HG03442 (cell line): ENCODE measurements at regions not wholly inside any gene's neighbourhood (a gene's known extent, or its start where the extent isn't known, plus 50 kb on each side); places are given as distances from the start of the nearest gene placed in this dataset.

ENCODE experiments used
- ATAC-seq: cut with Tn5 transposase; IDR thresholded peaks from one replicate; pipeline ENCODE4 v1.9.1; 2021; ENCODE audit warnings: mild to moderate bottlenecking, moderate library complexity; ENCODE audit not compliant: unreplicated experiment

DNA sequence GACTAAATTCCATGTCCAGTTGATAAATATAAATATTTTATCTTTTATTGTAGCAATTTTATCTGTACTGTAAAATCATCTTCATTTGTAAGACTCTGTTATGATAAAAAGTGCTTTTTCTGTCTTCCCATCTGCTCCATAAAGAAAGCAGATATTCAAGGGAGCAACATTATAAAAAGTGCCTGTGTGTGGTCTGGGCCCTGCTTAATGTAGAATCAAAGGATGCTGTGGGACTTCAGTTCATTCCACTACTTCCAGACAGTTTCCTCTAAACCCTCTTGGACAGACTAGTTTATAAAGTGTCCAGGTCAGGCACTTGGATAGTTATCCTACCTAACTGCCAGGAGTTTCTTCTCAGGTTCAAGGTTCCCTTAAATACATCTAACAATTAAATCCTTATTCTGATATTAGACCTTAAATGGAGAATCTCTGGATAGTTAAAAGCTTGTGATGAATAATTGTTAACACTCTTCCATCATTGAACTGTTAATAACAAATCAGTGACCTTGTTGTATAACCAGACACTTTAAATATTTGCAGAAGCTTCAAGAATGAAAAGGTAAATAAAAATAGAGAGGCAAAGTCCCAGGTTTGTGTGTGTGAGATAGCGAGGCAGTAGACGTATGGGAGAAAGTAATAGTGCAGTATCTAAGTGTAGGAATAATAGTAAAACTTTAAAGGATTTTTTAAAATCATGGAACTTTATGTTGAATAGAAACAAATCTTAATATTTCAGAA, 237.5 kb upstream of the CTSO start:
- no peak for ATAC-seq

DNA sequence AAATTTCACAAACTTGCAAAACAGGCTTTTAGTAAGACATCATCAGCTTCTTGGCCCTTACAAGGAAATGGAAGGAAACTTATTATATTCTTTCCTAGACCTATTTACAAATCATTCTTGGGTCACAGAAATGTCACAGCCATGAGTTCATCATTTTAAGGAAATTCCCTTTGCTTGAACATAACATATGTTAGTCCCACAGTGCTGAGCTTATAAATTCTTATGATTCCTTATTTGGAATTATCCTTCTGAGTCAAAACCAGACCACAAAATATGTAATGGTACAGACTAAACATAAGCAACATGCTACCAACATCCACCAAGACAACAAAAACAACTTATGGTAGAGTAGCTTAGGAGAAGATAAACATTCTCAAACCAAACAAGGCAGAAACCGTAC, 236.9 kb upstream of the CTSO start:
- ATAC-seq = peak; percentile 36

DNA sequence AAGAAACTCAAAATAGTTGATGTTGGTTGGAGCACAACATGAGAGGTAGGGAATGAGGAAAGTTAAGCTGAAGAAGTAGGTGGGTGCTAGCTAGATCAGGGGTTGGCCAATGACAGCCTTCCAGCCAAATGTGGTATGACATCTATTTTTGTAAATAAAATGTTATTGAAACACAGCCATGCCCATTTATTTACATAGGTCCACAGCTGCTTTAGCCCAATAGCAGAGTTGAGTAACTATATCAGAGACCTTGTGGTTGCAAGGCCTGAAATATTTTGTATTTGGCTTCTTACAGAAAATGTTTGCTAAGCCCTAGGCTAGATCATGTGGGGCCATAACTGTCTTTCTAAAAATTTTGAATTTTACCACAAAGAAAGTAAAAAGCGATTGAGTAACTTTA, 234.9 kb upstream of the CTSO start:
- no peak for ATAC-seq

DNA sequence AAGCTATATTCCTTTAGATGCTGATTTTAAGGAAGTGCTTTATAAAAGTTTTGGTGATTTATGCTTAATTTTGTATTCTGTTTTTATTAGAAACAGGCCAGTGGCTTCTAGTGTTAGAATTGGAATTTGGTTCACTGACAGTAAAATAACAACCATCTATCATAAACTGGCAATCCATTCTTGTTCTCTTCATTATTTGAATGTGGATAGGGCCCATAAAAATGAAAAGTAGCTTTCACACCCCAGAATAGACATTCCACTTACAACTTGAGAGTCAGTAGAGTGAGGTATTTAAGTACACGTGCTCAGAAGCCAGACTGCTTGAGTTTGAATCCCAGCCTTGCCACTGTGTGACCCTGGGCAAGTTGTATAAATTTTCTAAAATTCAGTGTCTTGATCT, 232.4 kb upstream of the CTSO start:
- ATAC-seq = no peak

DNA sequence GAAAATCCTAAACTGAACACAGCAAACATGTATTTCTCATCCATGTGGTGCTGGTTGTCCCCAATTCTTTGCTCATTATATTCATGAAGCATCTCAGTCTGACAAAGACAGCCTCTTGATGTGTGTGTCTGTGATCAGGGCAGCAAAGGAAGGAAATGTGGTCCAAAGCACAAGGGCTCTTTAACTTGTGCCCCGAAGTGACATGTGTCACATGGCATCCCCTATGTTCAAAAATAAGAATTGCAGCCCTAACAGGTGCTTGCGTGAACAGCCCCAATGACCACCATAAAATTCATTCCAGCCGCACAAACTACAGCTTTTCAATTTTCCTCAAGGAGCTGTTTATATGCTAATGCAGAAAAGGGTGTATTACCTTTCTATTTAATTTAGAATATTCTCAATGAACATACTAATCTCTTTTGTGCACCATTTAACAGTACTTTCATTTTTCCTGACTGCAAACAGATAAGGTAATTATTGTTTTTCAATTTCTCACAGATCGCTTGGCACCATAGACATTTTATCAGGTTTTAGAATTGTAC, 231.9 kb upstream of the CTSO start:
- ATAC-seq = no peak

DNA sequence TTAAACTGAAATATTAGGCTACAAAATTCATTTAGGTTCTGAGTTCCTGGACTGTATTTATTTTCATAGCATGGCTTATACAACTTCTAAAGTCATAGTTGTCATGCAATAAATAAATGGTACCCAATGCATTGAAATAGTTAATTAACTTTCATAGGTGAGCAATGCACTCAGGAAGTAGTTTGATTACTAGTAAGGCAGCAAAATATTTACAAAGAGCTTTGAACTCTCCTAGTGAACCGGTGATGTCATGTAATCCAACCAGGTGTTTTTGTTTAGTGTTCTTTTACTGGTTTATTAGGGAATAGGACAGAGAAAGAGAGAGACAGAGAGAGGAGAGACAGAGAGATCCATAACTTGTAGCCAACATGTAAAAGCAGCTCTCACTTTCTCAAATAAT, 228.6 kb upstream of the CTSO start:
- ATAC-seq = no peak

DNA sequence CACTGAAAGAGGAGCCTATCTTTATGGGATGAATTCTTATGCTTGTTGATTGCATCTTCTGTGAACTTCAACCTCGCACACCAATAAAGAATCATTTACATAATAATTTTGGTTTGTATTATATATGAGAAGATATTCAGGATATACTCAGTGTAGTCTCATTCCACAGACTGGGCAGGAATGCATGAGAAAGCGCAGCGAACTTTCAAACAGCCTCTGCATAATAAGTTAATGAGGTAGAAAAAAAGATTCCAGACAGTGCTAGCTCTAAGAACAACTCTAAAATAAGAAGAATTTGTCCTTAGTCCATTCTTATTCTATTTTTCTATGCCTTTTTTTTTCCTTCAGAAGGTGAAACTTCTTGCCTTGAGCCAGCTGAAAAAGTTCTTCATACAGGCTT, 224.3 kb upstream of the CTSO start:
- no peak for ATAC-seq

DNA sequence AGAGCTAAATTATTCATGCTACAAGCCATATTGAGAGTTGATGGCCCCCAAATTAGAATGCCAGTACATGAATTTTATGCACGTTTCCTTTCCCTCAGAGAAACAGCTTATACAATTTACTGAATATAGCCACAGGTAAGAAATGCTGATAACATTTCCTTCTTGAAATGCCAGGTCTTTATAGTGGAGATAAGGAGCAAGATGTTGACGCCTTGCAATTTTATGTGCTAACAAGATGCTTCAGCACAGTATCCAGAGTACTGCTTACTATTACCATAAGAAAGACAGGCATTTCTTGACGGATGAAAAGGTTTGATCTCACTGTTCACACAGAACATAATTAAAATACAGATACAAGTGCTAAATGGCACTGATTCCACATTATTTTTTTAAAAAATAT, 223.2 kb upstream of the CTSO start:
- ATAC-seq = no peak

DNA sequence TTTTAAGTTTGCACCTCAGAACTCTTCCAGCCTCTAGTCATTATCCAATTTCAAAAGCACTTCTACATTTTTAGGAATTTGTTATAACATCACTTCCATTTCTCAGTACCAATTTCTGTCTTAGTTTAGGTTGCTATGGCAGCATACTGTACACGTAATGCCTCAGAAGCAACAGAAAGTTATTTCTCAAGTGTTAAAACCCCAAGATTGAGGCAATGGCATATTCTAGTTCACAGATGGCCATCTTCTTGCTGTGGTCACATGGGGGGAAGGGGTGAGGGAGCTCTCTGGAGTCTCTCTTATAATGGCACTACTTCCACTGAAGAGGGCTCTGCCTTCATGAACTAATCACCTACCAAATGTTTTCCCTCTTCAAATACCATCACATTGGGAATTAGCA, 220.3 kb upstream of the CTSO start:
- no peak for ATAC-seq

DNA sequence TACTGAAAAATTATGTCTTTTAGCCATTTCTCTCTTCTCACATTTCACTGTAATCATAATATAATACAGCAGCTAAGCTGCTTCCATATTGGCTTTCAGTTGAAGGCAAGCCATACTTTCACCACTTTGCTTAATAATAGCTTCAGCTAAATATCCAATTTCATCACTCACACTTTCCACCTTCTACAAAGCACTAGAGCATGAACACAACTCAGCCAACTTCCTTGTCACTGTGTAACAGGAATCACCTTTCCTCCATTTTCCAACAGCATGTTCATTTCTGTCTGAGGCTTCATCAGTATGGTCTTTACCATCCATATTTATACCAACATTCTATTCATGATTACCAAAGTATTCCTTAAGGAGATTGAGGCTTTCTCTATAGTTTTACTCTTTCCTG, 219.8 kb upstream of the CTSO start:
- no peak for ATAC-seq

DNA sequence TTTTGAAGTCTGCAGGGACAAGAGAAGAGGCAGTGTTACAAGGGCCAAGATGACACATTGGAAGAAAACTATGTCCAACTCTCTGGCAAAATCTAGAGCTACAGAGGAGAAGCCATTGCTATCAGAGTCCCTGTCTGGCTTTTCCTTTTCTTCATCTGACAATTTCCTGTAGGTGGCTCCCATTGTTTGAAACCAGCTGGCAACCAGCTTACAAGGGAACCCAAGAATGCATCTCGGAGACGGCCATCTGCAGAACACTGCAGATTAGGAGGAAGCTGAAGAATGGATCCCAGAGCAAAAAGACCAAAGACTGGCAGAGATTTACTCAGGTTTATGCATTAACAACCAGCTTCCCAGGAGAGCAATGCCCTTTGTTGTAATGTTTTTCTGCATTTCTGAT, 216.2 kb upstream of the CTSO start:
- ATAC-seq = no peak

DNA sequence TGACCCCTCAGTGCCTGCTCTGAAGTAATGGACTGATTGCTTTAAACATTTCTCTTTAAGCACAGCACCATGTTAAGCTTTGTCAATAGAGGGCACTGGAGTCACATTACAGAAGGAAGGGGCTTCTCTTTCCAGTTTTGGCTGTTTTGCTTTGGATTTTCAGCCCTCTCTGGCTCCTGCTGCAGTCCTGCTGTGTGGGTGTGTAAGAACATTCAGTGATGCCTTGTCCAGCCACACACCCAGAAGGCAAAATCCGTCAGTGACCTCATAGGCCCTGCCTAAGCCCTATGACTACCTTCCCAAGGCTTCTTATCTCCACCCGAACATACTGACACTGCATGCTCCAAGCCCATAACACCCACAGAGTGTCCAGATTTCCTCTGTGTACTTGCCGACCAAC, 215.3 kb upstream of the CTSO start:
- ATAC-seq = peak; percentile 78

DNA sequence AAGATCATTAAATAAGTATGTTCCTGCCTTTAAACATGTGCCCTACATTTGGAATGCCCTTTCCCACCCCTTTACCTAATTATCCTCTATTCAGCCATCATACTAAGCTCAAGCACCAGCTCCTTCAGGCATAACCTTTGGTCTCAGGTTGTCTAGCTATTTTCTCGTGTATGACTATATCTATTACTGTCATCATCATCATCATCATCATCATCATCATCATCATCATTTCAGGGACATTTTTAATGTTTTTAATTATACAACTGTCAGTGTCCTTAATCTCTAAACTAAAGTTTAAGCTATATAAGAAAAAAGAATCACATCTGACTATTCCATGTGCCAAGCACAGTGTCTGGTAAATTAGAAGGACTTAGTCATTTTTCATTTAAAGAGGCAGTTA, 214.6 kb upstream of the CTSO start:
- no peak for ATAC-seq

DNA sequence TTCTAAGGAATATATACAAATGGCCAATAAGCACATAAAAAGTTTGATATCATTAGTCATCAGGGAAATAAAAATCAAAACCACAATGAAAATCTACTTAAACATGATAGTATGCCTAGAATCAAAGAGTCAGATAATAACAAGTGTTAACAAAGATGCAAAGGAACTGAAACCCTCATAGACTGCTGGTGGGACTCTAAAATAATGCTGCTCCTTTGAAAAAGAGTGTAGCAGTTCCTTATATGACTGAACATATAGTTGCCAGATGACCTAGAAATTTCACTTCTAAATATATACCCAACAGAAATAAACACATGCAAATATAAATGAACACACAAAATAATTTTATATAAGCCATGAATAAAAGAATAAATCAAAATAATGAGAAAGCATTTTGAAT, 205.1 kb upstream of the CTSO start:
- ATAC-seq = peak; percentile 97

DNA sequence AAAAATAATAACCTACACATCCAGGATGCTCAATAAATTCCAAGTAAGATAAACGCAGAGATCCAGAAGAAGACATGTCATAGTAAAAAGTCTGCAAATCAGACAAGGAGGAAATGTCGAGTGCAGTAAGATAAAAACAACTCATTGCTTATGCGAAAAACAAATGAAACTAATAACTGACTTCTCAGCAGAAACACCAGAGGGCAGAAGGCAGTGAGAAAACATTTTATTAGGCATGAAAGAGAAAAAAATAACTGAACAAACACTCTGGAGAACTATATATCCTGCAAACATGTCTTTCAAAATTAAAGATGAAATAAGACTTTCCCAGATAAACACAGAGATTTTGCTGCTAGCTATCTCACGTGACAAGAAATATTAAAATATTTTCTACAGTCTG, 201.3 kb upstream of the CTSO start:
- no peak for ATAC-seq

DNA sequence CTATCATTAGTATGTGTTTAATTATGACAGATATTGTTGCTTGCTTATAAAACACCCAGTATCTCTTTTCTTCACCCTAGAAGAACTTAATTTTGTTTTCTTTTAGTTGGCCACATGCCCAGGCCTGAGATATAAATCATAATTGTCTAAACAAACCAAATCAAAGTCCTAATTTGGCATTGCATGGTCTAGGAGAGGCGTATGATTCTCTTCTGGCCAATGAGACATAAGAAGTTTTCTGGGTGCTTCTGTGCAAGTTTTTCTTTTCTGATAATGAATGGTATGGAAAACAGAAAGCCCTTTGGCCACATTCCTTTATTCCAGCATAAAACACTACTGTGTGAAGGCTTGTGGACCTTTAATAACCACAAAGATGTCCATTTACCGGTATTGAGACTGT, 192.9 kb upstream of the CTSO start:
- ATAC-seq = no peak

DNA sequence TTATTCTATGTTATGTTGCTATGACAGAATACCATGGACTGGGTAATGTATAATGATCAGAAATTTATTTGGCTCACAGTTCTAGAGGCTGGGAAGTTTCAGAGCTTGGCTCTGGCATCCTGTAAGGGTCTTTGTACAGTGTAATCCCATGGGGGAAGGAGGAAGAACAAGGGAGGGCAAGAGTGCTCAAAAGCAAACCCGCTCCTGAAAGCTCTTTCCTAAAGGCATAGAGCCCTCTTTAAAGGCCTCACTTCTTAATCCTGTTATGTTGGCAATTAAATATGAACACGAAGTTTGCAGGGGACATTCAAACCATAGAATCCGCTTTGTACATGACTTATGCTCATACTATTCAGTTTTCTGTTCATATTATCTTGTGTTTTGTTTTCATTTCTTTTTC, 191.3 kb upstream of the CTSO start:
- ATAC-seq = no peak

DNA sequence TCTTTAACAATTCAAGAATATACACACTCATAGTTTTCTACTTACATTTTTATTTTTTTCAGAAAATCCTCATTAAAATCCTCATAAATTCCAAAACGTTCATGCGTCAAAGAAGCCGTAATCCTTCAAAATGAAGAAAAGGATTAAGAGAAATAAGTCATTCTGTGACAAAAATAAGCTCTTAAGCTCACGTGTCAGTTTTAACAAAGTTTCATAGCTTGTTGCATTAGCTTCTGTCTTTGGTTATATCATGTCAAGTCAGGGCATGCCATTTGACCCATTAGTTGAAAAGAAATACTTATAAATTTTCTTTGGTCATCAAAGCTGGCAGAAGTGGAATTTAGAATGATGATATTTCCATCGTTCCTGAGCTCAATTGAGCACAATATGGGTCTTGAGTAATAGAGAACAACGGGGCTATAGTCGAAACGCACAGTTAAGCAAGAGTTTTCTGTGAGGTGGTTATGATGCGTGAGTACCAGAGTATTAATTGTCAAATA, 185.2 kb upstream of the CTSO start:
- no peak for ATAC-seq

DNA sequence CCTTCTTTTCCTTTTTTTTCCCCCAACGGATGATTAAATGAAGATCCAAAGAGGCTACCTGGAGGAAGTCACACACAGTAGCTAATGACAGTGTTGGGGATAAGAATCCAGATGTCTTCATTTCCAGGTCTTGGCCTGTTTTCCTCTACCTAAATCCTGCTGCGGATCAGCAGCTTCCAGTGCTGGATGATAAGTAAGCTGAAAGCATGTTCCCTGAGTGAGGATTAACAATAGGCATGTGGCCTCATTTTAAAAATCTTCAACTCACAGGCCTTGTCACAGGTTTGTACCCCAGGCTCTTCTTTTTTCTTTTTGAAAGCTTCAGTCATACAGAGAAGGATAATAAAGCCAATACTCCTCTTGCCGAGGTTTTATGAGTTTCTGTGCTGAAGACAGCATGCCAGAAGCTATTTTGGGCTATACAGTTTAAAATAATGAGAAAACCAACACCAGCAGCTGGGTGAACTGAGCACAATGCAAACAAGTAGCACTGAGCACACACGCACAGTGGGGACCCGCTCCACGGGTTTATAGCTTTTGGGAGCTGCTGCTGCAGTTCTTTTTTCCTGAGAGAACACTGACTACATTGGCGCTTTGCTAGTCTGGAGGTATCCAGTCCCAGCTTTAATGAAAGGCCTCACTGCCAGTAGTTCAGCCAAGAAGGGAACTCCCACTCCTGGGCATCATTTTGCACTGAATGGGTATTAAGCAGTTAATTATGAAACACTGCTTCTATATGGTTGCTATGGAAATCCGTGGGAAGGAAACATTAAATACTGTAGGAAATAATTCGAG, 184.2 kb upstream of the CTSO start:
- no peak for ATAC-seq

DNA sequence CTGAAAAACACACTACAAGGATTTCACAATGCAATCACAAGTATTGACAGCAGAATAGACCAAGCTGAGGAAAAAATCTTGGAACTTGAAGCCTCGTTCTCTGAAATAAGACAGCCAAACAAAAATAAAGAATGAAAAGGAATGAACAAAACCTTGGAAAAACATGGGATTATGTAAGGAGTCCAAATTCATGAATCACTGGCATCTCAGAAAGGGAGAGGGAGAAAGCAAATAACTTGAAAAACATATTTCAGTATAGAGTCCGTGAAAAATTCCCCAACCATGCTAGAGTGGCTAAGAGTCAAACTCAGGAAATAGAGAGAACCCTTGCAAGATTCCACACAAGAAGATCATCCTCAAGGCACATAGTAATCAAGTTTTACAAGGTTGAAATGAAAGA, 178.5 kb upstream of the CTSO start:
- no peak for ATAC-seq

DNA sequence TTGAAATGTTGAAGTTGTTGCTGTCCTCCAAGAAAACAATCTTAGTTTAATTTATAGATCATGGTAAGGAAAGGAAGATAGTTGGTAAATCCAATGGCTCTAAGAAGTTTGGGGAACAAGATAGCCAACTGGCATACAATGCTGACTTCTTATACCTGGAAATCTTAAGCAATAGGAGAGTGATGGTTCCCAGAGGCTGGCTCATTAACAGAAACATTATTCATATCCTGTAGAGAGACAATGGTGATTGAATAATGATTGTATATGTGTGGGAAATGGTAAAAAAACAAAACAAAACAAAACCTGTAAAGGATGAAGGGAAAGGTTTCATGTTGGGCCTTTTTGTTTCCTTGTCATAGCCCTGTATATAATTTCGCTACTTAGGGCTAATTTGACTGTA, 174.9 kb upstream of the CTSO start:
- no peak for ATAC-seq

DNA sequence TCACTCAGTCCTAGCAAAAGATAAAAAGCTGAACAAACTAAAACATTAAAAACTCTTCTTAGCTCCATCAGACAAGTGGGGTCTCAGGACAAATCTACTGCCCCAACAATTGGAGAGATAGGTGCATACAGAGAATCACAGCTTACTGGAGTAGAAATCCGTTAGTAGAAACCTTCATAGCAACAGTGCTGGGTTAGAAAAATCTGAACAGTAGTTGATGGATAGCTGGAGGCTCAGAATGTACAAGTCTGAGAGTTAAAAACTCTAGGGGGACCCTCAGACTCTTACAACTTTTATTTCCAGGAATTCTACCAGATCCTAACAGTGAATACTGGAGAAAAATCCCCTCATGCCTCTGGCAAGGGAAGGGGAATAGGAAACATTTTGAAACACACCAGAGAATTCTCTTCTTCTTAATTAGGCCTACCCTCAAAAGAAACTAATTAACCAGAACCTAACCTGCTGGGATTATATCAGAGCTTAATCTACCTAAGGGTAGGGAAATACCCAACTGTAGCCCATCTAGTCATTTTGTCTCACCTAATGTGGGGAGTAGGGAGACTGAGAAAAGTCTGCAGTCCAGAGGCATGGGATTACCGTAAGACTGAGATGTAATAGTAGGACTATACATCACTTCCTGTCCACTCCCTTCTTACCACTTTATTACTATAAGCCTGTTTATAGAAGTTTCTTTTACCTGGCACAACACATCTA, 165.0 kb upstream of the CTSO start:
- no peak for ATAC-seq
